Stimulated activated CD4-positive, alpha-beta T cell treated with anti-CD3 and anti-CD28 coated beads, Interleukin-4, amount 100 ng/mL, for 4 hours (primary cell): ENCODE measurements at regions not wholly inside any gene's neighbourhood (a gene's known extent, or its start where the extent isn't known, plus 50 kb on each side); places are given as distances from the start of the nearest gene placed in this dataset.
A peak's percentile ranks its signal among the peaks of the same experiment; 100 is the strongest.
"Not testable (repeated sequence)": the region's sequence is repeated elsewhere in the genome, so short reads cannot be mapped to it uniquely, and the experiment has no call there.

ENCODE experiments used
- DNase-seq, 2 experiments: peaks; one replicate each; pipeline ENCODE4 v3.0.0-alpha.2; 2020

DNA sequence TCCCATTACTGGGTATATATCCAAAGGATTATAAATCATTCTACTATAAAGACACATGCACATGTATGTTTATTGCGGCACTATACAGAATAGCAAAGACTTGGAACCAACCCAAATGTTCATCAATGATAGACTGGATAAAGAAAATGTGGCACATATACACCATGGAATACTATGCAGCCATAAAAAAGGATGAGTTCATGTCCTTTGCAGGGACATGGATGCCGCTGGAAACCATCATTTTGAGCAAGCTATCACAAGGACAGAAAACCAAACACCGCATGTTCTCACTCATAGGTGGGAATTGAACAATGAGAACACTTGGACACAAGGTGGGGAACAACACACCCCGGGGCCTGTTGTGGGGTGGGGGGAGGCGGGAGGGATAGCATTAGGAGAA is 57.0 kb upstream of the NEUROD1 start:
- DNase-seq, result not testable (repeated sequence)

DNA sequence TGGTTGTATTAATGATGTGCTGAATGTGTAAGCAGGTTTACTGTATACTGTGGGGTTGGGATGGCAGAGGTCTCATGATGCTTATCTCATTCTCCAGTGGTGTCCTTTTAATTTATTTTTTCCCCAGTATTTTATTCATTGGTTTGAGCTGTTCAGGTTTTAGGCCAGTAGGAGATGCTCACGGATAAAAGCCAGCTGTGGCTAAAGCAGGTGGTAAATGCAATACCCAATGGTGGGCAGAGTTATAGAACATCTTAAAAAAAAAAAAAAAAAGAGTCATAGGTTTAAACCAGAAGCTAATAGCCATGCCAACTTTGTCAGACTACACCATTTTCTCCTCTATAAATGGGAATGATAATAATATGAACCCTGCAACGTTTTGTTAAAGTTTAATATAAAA is 57.8 kb upstream of the NEUROD1 start:
- no peak for DNase-seq

DNA sequence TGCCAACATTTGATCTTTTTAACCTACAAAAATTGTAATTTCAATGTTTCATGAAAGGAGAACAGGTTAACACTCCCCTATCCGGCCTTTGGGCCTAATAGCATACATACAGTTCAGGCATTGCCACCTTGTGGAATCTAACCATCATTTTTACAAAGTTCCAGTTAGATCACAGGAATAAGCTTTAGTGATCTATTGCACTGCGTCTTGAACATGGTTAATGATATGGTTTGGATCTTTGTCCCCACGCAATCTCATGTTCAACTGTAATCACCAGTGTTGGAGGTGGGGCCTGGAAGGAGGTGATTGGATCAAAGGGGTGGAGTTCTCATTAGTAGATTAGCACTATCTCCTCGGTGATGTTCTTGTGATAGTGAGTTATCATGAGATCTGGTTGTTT is 58.2 kb upstream of the NEUROD1 start:
- no peak for DNase-seq

DNA sequence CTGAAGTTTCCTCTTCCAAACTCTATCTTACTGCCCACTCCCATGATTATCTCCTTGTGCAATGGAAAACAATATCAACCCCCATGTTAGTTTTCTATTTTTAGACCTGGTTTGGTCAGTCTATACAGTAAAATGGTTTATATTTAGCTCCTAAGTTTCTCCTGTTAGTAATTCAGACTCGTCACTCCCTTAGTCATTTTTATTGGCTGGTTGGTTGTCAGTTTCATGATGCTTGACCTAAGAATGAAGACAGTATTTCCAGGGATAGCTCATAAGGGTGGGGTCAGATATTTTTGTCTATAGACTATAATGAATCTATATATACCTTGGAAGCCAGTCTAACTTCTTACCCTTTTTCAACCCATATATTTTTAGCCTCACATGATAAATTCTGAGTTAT is 61.4 kb upstream of the NEUROD1 start:
- DNase-seq, result no peak

DNA sequence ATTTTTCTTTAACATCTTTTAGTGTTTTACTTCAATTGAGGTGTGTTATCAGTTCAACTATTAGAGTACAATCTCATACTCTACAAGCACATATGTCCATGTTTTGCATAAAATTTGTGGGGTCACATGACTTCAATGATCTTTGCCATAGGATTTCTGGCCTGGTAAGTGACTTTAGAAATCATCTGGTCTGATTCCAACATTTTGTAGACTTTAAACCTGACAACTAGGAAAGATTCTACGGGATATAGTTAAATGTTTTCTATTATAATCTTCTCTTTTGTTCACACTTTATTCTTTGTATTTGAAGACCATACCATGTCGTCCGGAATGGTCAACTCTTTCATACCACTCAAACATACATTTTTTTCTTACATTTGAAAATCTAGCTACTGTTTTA is 62.0 kb upstream of the NEUROD1 start:
- DNase-seq, result no peak

DNA sequence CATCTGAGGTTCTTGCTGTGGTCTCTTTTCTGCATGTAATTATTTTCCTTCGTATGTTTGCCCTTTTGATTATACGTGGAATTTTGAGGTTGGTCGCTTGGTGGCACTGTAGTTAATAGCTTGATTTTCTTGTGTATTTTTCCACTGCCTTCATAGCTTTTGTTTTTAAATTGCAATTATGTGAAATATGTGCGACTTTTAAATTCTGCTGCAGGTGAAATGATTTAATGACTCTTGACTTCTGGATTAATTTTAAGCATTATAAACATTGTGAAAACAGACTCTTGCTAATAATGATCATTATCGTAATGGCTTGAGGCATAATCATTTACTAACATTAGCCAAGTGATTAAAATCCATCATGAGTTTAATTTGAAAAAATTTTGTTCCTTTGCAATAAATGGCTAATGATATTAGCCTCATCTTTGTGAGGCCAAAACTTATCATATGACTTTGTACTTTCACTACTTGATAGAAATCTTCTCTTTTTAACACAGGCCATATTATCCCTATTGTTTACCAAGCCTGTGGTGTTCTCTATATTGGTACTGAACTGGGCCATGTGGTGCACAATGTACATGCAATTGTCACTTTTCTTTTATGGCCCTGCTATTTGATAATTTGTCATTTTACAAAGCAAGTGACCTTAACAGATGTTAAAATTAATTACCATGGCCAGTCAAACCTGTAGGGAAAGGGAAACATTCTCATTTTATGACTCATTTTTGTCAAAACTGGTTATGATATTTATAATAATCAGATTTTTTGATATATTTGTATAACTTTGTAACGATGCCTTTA is 62.8 kb upstream of the NEUROD1 start:
- peak in 1 of 2 experiments; percentile 6 for DNase-seq

DNA sequence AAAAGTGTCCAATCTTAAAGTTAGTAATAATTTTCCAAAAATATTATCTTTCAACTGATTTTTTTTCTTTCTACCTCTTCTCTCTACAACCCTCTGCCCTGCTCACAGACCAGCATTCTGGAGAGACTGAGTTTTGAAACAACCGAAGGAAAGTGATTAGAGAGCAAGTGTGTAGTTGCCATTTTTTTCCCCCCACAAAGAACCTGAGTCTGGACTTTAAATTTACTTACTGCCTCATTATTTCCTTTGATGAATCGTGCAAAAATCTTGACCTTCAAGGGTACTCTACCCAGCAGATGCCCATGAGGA is 63.4 kb upstream of the NEUROD1 start:
- DNase-seq, result no peak

DNA sequence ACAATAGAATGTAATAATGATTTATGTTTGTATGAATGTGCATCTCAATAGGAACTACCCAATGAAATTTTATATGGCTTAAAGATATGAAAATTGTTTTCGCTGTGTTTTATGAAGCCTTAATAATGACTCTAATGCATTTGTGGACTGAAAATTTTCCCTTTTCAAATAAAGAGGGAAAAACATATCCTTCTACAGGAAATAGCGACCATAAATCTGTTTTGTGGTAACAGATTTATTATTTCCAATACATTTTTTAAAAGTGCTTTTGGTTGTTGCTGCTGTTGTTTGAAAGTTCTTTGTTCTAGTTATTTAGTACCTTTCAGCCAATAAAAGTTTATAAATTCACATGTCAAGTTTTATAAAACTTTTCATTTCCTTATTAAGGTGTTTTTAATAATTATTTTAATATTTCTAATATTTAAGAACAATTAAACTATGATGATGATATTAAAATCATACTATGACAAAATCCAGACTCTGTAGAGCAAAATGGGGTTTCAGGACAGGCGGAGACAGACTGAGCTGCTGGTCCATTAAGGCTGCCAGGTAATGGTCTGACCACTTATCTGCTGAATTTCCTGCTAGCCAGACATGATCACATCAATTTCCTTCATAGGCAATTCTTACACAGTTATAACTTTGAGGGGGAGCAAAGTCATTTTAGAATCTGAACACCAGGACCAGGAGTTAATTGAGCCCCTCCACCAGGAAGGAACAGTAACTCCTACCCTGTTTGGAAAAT is 65.7 kb upstream of the NEUROD1 start:
- DNase-seq, result no peak

DNA sequence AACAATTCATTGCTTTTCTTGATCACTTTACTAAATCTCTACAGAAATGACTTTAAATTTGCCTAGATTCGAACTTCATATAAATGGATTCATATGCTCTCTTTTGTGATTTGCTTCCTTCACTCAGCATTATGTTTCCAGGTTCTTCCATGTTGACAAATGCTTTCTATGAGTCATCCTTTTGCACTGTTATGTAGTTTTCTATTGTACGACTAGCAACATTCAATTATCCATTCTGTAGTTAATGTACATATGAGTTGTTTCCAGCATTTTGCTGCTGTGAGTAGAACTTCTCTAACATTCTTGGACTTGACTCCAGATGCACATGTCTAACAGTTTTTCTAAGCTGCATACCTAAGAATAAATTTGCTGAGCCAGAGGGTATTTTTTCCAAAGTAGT is 66.5 kb upstream of the NEUROD1 start:
- DNase-seq, result no peak

DNA sequence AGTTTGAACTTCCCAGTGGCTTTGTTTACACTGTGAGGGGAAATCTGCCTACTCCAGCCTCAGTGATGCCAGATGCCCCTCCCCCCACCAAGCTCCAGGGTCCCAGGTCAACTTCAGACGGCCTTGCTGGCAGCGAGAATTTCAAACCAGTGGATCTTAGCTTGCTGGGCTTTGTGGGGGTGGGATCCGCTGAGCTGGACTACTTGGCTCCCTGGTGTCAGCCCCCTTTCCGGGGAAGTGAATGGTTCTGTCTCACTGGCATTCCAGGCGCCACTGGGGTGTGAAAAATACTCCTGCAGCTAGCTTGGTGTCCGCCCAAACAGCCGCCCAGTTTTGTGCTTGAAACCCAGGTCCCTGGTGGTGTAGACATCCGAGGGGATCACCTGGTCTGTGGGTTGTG is 70.0 kb upstream of the NEUROD1 start:
- DNase-seq, result no peak

DNA sequence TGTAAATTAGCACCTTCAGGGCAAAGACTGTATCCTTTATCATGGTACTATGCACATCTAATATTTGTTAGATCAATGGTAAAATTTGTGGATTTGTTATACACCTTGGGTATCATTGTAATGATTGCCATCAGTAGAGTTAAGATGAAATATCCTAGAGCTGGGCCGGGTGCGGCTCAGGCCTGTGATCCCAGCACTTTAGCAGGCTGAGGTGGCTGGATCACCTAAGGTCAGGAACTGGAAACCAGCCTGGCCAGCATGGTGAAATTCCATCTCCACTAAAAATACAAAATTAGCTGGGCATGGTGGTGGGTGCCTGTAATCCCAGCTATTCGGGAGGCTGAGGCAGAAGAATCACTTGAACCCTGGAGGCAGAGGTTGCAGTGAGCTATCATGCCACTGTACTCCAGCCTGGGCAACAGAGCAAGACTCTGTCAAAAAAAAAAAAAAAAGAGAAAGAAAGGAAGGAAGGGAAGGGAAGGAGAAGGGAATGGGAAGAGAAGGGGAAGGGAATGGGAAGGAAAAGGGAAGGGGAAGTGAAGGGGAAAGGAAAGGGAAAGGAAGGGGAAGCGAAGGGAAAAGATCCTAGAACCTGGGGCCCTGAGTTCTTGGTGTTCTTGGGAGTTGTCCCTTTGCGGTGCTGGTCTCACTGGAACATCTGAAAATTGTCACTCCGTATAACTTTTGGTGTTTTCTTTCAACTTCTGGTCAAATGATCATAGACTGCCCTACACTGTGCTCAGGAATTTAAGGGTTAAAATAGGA is 71.1 kb upstream of the NEUROD1 start:
- DNase-seq, result no peak

DNA sequence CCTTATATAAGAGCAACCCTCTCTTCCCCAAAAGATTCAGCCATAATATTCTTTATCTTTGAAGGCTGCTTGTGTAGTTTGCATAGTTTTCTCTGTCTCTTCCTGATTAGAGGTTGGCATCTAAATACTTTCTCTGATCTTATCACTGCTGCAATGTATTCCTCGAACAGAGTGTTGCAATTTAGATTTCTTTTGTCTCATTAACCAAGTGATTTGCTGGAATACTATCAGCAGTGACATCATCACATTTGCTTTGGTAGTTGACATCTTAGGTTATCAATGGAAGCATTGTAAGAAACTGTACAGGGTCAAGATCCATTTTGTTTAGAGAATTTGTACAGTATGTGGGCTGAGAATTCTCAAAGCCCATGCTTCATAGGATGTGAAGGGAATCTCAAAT is 72.0 kb upstream of the NEUROD1 start:
- DNase-seq, result no peak

DNA sequence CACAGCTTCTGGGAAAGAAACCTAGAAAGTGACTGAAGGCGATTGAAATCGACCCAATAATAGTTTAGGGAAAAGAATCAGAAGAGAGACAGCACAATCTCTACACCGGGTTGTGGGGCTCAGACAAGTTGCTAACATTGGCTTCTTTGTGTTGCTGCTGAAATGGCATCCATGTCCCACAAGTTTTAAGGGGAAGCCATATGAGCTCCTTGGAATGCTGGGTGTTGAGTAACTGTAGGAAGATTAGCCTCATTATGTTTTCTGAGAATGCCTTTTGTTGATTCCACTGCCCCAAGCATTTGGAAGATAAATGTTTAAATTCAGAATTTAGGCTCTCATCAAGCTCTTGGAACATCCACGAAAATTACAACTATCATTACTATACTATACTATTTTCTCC is 73.4 kb upstream of the NEUROD1 start:
- no peak for DNase-seq

DNA sequence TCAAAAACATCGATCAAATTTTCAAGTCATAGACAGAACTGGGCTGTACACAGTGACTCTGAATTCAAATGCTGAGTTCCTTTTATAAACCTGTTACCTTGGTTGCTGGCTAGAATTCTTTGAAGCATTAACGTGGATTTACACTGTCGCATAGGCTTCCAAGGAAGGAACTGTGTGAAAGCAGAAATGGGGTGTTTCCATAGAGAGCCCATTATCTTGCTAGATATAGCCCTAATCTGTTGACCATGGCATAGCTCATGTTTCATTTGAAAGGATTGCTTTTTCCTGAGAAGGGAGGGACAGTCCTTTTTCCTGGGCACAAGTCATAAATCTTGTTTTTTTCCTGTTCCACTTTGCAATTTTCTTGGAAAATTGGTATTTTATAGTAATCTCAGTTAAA is 73.8 kb upstream of the NEUROD1 start:
- no peak for DNase-seq

DNA sequence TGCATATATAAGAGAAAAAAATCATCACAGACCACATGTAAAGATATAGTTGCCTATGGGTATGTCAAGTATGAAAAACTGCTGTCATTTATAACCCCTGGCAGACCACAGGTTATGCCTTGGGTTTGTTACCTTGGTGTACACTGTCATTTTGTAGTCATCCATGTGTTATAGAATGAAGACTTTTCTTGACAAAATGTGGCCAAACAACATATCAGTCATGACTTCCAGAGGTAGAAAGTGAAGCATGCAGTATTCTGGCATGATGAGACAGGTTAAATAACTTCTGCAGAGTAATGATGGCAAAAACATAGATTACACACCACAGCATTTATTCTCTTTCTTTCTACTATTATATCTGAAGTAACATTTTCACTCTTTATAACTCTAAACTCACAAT is 74.9 kb upstream of the NEUROD1 start:
- DNase-seq, result no peak

DNA sequence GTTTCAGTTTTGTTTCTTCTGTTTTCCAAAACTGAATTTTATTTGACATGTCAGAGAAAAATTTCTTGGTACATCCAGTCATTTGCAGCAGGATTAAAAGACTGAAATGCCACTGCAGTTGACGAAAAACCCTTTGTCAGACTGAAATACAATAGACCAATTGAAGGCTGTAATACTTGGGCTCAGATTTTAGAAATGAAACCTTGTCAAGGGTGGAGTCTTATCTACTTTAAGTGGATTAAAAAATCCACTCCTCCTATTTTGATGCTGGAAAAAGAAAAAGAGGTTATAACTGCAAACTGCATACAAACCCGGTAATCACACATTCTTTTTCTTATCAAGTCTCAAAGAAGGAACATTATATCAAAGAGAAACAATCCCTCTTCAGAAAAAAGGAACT is 80.2 kb upstream of the NEUROD1 start:
- DNase-seq, result no peak

DNA sequence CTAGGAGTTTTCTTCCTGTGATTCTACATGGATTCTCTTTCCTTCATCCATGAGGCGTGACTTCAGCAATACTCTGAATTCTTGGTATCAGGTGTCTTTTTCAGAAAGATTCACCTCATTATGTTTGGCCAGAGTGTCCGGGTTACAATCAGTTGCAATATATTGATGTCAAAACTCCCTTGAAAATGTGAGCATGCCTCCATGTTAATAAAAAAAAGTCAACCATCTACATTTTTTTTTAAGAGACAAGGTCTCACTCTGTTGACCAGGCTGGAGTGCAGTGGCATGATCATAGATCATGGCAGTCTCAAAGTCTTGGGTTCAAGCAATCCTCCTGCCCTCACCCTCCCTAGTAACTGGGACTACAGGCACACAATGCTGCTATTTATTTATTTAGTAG is 80.9 kb upstream of the NEUROD1 start:
- DNase-seq, result no peak

DNA sequence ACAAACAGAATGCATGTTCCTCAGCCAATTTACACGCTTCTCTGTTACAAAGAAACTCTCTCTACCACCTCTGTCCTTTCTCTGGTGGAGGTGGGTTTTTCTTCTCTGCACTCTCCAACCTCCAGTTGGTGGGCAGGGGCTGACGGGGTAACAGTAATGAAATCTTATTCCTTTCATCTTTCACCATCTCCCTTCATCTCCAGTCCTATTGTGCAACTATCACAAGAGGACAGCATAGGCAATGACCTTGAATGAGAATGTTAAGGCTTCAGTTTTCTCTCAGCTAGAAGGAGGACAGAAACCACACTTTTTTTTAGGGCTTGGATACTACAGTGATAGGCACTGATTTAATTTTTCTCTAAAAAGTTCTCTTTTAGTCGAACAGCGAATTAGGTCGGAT is 81.7 kb upstream of the NEUROD1 start:
- no peak for DNase-seq

DNA sequence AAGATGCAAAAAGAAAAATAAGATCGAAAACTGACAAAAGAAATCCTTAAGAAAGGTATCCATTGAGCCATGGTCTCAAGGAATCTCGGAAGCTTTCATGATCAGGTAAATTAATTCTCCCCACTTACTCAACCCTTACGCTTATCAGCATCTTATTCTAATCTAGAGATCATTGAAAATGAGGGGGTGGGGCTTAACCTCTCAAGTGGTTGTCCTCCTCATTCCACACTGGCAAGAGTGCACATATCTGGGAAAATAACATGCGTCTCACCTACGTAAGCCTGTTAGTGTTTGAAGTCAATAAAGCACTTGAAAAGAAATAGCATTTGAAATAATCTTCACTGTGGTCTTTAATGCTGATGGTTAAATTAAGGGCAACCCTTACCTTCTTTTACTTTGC is 82.5 kb upstream of the NEUROD1 start:
- no peak for DNase-seq

DNA sequence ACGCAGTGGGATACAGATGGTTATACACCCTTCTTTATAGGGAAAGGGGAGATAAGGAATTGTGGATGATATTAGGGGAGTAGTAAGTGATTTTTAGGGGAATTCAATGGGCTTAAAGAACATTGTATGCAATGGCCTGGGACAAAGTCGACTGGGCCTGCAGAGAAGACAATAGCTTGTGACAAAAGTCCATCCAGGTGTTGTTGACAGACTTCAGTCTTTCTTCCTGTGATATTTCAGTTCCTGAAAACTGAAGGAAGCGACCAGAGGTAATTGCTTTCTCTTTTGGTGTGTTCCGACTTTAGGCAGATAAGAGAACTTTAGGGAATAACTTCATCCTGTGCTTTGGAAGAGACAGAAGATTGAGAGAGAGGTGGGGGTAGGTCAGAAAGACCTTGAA is 83.1 kb upstream of the NEUROD1 start:
- no peak for DNase-seq

DNA sequence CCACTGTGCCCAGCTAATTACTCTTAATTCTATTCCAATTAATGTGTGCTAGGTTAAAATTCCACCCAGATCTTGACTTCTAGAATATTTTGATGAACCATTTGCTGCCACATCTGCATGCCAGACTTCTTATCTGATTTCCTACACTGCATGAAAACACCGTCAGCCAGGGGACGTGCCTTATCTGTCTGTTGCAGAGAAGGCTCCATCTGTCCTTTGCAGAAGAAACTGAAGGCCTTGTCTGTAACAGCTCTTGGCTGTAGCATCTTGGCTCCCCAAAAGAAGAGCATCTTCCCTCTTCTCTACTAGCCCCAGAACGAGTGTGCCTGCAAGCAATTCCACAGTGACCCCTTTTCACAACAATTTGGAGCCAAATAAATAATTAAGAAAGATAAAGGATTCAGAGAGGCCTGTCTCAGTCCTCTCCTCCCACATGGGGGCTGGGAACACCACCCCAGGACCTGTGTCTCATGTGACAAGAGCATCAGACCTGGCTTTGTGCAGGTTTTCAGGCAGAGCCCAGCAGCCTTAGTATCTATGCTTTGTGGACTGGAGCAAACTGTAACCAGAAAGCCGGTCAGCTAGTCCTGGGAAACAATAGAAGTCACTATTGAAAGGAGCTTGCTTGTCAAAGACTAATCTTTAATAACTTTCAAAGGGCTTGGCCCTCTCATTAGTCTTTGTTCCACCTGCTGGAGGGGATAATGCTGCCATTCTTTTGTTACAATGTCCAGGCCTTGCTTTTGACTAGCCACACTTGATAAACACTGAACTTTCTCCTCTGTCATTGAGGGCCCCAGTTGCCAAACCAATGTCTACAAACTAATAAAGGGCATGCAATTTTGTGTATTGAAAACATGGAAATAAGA is 84.0 kb upstream of the NEUROD1 start:
- DNase-seq, result no peak

DNA sequence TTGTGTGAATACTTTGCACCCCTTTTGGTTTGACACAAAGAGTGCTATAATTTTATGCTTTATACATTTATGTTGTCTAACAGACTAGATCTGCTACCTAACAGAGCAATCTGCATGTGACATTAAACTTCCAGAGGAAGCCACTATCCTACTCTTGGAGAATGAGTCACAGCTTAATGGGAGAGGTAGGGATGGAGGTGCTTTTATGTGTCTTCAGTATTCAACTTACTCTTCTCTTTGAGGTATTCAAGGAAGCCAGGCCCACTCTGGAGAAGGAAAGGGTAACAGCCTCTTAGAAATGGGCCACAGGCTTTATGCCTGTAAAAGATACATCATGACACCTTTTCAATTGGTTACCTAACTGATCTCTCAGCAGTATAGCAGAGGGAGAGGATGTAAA is 85.8 kb upstream of the NEUROD1 start:
- no peak for DNase-seq

DNA sequence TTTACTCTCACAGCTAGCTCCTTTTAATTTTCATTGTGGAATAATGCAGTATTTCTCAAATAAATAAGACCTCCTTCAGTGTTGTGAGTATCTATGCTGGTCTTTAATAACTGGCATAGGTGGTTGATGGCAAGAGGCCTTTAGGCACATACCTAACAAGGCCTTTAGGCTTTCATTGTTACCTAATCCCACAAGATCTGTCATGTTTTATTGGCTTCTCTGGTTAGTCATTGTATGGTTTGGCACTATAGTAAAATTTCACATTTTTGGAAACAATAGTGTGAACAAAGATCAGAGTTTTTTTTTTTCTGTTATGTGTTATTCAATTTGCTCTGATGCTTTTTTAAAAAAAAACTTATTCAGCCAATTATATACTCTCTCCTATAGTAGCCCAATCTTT is 89.8 kb upstream of the NEUROD1 start:
- no peak for DNase-seq
